ENCODE measurements at regions not wholly inside any gene's neighbourhood (a gene's known extent, or its start where the extent isn't known, plus 50 kb on each side); places are given as distances from the start of the nearest gene placed in this dataset.

DNA sequence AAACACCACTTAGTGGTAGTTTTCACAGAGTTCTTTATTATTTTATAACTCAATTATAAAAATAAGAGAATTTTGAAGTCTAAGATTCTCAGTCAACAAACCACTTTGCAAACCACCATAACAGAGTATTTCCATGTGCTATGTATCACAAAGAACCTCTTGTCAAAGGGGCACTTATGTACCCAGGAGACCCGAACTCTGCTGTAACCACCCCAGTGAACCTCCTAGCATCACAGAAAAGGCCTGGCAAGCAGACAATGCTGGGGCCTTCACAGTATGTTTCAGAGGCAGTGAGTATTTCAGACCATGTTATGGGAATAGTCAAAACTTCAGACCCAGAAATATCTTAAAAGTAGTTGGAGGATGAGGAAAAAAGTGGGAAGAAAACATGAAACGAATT is 714.1 kb downstream of the EFNB2 start:
- Histone ChIP-seq H3K27me3 (no peaks in the 10 kb centered on the region), H3K36me3 (no peaks in the 10 kb centered on the region), H3K4me1 (peaks cover 5 to 7% of the 10 kb centered on the region in 2 donors), H3K4me3 (replicated peaks in 1 of 3) (no peak overlapping the region), H3K27ac (no peak overlapping the region), H3K9me3 (no peaks in the 10 kb centered on the region)
- intact Hi-C loops (cut with DNase I): no loop called here
- TF ChIP-seq, protein P1, sequence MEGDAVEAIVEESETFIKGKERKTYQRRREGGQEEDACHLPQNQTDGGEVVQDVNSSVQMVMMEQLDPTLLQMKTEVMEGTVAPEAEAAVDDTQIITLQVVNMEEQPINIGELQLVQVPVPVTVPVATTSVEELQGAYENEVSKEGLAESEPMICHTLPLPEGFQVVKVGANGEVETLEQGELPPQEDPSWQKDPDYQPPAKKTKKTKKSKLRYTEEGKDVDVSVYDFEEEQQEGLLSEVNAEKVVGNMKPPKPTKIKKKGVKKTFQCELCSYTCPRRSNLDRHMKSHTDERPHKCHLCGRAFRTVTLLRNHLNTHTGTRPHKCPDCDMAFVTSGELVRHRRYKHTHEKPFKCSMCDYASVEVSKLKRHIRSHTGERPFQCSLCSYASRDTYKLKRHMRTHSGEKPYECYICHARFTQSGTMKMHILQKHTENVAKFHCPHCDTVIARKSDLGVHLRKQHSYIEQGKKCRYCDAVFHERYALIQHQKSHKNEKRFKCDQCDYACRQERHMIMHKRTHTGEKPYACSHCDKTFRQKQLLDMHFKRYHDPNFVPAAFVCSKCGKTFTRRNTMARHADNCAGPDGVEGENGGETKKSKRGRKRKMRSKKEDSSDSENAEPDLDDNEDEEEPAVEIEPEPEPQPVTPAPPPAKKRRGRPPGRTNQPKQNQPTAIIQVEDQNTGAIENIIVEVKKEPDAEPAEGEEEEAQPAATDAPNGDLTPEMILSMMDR (IDR thresholded peaks at IDR 0.05): no peak
- TF ChIP-seq POLR2A (IDR thresholded peaks at IDR 0.05): no peak
- WGBS, 2 donors: 64 to 70% methylated on average over 2 of the region's 2 CpGs
- DNase-seq: no peak

DNA sequence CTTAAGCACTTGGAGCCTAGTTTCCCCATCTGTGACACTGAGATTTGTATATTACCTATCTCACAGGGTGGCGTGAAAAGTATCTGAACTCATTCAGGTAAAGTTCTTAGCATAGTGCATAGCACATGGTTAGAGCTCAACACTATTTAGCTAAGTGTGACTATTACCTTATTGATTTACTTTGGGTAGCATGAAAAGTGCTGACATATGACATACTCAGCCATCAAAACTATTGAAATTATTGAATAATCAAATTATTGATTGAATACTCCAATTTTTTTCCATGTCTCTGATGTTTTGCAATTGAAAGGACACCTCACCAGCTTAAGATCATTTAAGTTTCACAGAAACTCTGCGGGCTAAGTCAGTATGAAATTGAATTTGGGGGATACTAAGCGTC is 715.0 kb downstream of the EFNB2 start:
- Histone ChIP-seq H3K36me3 (no peaks in the 10 kb centered on the region), H3K27ac (no peak overlapping the region), H3K4me3 (replicated peaks in 1 of 3) (no peak overlapping the region), H3K27me3 (no peaks in the 10 kb centered on the region), H3K4me1 (peaks cover 5 to 7% of the 10 kb centered on the region in 2 donors), H3K9me3 (no peaks in the 10 kb centered on the region)
- WGBS, 2 donors: 75 to 83% methylated on average over 3 of the region's 3 CpGs
- no peak for DNase-seq
- intact Hi-C loops (cut with DNase I): no loop called here
- TF ChIP-seq, protein P1 (IDR thresholded peaks at IDR 0.05): no peak
- no peak for TF ChIP-seq POLR2A (IDR thresholded peaks at IDR 0.05)

DNA sequence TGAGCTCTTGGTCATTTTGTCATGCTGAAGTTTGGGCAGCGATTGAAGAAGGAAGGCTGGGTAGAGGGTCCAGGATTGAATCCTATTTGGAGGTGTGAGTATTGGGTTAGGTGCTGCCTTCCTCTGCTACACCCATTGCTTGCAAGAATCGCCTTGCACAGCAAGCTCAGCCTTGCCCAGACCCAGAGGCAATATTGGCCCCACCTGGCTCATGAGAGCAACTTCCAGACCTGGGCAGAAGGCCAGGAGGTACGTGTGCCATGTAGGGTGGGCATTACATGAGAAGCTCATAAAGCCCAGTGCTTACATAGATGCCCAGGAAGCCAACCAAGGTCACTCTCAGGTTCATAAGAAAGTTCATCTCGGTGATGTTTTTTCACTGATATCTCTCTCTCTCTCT is 718.0 kb downstream of the EFNB2 start:
- no peak for DNase-seq
- no peaks in the 10 kb centered on the region for H3K9me3 ChIP-seq
- WGBS, 2 donors: 68 to 75% methylated on average over 4 of the region's 4 CpGs
- H3K4me3 ChIP-seq (replicated peaks in 1 of 3): no peak overlapping the region
- no peaks in the 10 kb centered on the region for H3K27me3 ChIP-seq
- H3K27ac ChIP-seq: no peak overlapping the region
- TF ChIP-seq, protein P1 (IDR thresholded peaks at IDR 0.05): no peak
- no peak for TF ChIP-seq POLR2A (IDR thresholded peaks at IDR 0.05)
- H3K36me3 ChIP-seq: no peaks in the 10 kb centered on the region
- intact Hi-C loops (cut with DNase I): no loop called here
- H3K4me1 ChIP-seq: peaks cover 5 to 7% of the 10 kb centered on the region in 2 donors

DNA sequence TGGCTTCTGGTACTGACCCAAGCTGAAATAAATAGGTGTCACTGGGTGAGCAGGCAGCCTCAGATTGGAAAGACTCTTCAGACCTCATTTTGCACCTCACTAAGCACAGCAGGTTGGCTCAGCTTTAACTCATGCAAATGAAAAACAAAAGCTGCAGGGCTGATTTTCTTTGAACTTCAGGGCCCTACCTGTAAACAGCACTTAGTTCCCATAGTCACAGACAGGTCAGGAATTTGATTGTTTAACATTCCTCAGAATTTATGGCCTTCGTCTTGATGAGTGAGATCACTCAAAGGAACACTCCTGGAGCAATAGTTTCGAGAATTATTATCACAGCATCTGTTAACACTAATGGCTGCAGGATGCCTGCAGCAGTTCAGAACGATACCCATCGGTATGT is 718.5 kb downstream of the EFNB2 start:
- intact Hi-C loops (cut with DNase I): no loop called here
- DNase-seq: peak in 1 of 2 donors; percentile 1
- TF ChIP-seq, protein P1 (IDR thresholded peaks at IDR 0.05): no peak
- TF ChIP-seq POLR2A (IDR thresholded peaks at IDR 0.05): no peak
- no peaks in the 10 kb centered on the region for H3K27me3 ChIP-seq
- H3K4me3 ChIP-seq (replicated peaks in 1 of 3): no peak overlapping the region
- H3K27ac ChIP-seq: no peak overlapping the region
- H3K36me3 ChIP-seq: no peaks in the 10 kb centered on the region
- 45 to 50% methylated on average over 4 of the region's 4 CpGs for WGBS, 2 donors
- H3K4me1 ChIP-seq: peaks cover 5 to 7% of the 10 kb centered on the region in 2 donors
- H3K9me3 ChIP-seq: no peaks in the 10 kb centered on the region

DNA sequence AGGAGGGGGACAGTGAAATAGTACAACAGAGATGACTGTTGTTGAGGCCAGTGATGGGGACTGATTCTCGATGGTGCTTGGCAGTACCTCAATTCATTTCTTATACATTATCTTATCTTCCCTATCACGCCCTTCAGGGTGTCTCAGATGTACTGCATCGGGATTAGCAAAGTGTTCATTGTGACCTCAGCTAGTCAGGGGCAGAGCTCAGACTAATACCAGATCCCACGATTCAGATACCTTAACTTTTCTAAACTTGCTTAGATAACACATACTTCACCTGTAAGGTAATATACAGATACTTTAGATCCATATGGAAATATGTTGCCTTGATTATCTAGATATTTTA is 720.6 kb downstream of the EFNB2 start:
- DNase-seq: no peak
- Histone ChIP-seq H3K27me3 (no peaks in the 10 kb centered on the region), H3K9me3 (no peaks in the 10 kb centered on the region), H3K4me3 (replicated peaks in 1 of 3) (no peak overlapping the region), H3K27ac (no peak overlapping the region), H3K36me3 (no peaks in the 10 kb centered on the region), H3K4me1 (peaks cover 5 to 7% of the 10 kb centered on the region in 2 donors)
- WGBS, 2 donors: 80 to 83% methylated on average over 4 of the region's 4 CpGs
- no peak for TF ChIP-seq POLR2A (IDR thresholded peaks at IDR 0.05)
- TF ChIP-seq, protein P1 (IDR thresholded peaks at IDR 0.05): no peak
- intact Hi-C loops (cut with DNase I): no loop called here

All from thyroid gland (tissue), 4 donors.